SK-N-MC (cell line): ENCODE measurements at regions not wholly inside any gene's neighbourhood (a gene's known extent, or its start where the extent isn't known, plus 50 kb on each side); places are given as distances from the start of the nearest gene placed in this dataset.
"Not testable (repeated sequence)": the region's sequence is repeated elsewhere in the genome, so short reads cannot be mapped to it uniquely, and the experiment has no call there.

ENCODE experiments used
- EZH2 ChIP-seq: fragments of 200-600 bp; sonication (generic); IDR thresholded peaks from one replicate; pipeline ENCODE4 v1.6.1; 2017; ENCODE audit warnings: antibody characterized with exemption
- FOXP2 ChIP-seq: optimal IDR thresholded peaks from 2 replicates; pipeline ENCODE3; 2011; ENCODE audit warnings: mild to moderate bottlenecking, moderate library complexity; ENCODE audit not compliant: insufficient read depth; ENCODE audit errors: extremely low read length, control extremely low read depth
- POLR2AphosphoS5 ChIP-seq: IDR thresholded peaks from 2 replicates; pipeline ENCODE4 v1.6.1; 2012; ENCODE audit warnings: mild to moderate bottlenecking, low read depth, low read length, borderline replicate concordance

DNA sequence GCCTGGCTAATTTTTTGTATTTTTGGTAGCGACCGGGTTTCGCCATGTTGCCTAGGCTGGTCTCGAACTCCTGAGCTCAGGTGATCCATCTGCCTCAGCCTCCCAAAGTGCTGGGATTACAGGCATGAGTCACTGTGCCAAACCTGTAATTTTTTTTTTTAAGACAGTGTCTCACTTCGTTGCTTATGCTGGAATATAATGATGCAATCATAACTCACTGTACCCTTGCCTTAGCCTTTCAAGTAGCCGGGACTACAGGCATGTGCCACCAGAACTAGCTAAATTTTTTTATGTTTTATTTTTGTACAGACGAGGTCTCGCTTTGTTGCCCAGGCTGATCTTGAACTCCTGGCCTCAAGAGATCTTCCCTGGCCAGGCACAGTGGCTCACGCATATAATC lies 57.3 kb upstream of the RABGAP1L start:
- not testable (repeated sequence) for TF ChIP-seq POLR2AphosphoS5, EZH2, FOXP2
